ENCODE measurements at regions not wholly inside any gene's neighbourhood (a gene's known extent, or its start where the extent isn't known, plus 50 kb on each side); places are given as distances from the start of the nearest gene placed in this dataset.

DNA sequence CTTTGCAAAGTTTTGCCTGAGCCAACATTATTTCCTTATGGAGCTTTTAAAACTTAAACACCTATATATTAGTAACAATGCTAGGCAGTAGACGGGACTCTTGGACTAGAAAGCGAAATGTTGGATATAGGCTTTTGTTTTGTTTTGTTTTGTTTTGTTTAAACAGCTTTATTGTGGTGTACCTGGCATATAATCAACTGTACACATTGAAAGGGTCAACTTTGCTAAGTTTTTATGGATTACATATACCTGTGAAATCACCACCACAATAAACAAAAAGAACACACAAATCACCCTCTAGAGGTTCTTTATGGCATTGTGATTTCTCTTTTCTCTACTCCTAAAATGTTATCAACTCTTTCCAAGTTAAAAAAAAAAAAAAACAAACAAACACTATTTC, 184.9 kb upstream of the LNX1 start:
- DNase-seq (ENCODE audit: low read depth): no peak

DNA sequence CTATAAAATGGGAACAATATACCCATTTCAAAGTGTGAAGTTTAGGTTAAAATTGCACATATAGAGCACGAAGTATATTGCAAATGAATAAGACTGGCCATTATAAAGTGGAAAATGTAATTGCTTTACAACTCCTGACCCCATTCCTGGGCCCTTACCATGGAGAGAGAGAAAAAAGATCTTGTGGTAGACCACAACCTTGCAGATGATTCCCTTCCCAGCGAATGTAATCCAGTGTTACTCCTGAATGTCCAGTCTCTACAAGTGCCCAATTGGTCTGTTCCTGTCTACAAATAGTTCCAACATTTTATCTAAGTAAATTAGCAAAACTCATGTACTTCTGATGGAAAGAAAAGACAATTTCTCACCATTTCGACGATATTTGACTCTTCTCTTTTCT, 184.1 kb upstream of the LNX1 start:
- no peak for DNase-seq (ENCODE audit: low read depth)

DNA sequence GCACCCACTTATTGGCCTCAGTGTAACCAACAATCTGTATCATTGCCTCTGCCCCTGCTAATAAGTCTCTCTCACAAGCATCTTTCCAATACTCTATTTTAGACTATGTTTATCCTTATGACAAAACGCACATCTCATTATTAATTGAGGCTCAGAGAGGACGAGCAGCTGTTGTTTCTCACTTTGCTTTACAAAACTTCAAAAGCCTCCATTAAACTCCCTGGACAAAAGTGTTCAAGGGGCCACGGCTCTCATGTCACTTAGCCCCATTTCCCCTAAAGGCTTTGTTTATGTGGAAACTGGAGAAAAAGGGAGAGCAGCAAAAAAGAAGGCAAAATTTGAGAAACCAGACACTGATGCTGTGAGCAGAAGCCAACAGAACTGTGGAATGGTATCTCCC, 180.0 kb upstream of the LNX1 start:
- DNase-seq (ENCODE audit: low read depth): no peak

DNA sequence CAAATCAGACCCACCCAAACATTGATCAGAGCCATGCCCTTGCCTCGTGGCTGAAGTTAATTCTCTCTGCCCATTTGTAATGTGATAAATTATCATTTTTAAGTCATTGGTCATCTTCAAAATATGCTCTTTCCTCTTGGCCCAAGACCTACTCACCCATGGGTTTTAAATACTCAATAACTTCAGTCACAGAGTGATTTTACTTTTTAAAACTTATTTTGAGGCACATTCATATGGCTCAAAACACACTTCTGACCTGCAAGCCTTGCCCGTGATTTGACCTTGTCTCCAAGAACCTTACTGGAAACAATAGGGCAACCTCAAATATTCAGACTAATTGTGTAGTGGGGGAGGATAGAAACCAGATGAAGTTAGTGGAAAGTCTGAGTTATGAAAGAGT, 176.2 kb upstream of the LNX1 start:
- no peak for DNase-seq (ENCODE audit: low read depth)

DNA sequence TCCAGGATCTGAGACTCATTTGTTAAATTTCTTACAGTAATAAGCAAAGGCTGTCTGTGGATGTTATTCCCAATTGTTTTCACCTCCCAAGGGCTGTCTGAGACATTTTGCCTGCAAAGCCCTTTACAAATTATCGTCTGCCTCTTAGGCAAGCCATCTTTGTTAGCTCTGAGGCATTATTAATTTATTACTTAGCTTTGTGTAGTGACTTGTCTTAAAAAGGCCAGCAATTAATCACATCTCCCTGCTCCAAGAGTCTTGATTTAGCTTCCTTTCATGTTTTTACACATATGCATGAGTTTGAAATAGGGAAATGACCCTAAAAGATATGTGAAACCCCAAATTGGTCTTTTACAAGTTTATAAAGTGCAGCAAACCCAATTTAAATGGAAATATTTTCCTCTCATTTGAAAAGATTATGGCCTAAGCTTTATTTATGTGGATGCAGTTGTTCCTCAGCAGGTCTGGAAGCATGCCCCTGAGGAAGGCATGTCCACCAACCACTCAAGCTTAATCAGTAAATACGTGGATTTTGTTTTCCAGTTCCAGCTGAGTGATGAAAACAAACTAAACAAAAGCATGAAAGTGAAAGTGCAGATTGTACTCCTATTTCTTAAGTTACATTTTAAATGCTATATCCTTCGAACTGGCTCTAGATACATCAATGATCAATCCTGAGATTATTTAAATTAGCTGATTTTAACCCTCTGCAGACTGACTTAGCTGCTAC, 173.6 kb upstream of the LNX1 start:
- DNase-seq (ENCODE audit: low read depth): no peak

DNA sequence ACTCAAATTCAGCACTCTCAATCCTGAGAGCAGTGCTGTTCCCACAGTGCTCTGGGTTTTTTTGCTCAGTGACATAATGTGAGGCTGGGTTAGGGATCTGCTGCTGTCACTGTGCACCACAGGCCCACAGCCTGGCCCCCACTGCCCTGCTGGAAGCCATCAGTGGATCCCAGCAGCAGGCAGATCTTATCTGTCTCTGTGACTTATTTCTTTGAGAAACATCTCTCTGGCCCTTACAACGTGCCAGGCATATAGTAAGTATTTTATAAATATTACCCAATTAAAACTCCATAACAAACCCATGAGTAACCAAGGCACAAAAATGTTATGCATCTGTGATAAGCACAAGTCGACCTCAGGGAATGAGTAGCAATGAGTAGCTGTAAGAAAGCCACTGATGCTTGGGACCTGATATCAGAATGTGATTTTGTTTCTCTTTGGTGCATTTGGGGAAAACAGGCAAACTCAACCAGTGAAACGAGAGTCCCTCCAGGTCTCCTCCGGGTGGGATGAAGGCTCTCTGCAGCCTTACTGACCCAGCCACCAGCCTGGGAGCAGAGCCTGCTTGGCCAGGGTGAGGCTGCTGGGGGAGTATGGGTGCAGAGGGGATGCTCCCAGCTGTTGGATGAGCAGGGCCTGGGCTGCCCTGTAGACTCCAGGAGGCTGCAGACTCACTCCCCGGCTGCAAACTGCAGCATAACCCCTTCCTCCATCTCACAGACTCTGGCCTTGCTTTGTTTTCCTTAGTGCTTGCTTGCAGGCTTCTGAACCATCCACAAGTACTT, 172.7 kb upstream of the LNX1 start:
- DNase-seq (ENCODE audit: low read depth): no peak

DNA sequence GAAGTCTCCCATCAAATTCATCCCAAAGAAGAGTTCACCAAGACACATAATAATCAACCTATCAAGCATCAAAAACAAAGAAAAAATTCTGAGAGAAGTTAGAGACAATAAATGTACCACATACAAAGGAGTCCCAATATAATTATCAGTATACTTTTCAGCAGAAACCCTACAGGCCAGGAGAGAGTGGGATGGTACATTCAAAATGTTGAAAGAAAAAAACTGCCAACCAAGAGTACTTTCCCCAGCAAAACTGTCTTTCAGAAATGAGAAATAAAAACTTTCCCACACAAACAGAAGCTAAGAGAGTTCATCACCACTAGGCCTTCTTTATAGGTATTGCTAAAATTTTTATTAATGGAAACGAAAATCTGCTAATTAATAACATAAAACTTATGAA, 164.4 kb upstream of the LNX1 start:
- no peak for DNase-seq (ENCODE audit: low read depth)

DNA sequence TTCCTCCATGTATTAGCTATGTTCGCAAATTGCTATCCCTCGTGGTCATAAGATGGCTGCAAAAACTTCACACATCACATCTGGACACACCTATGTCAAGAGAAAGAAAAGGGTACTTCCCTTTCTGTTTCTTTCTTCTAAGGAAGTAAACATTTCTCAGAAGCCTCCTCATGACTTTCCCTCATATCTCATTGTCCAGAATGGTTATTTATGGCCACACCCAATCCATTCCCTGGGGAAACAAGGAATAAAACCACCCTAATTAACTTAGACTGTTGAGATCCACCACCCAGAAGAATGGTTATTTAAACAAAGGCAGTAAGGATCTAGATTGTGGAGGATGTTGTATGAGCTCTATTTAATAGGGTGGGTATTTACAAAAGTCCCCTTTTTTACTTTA, 160.8 kb upstream of the LNX1 start:
- no peak for DNase-seq (ENCODE audit: low read depth)

DNA sequence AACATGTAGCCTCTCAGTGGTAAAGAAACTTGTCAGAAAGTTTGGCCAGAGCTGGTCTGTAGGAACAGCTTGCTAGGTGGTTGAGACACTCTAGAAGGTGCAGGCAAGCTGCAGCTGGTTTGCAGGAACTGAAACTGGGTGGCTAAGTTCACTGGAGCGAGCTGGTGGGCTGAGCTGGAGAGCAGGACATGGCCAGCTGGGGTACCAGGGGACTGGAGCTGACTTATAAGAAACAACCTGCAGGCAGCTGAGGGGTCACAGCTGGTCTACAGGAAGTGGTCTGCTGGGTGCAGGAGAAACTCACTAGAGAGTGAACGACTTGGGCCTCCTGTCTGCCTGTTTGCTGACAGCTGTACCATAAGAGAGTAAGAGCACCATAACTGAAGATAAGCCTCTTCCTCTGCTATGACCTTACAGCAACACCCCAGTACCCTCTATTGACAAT, 157.1 kb upstream of the LNX1 start:
- no peak for DNase-seq (ENCODE audit: low read depth)

DNA sequence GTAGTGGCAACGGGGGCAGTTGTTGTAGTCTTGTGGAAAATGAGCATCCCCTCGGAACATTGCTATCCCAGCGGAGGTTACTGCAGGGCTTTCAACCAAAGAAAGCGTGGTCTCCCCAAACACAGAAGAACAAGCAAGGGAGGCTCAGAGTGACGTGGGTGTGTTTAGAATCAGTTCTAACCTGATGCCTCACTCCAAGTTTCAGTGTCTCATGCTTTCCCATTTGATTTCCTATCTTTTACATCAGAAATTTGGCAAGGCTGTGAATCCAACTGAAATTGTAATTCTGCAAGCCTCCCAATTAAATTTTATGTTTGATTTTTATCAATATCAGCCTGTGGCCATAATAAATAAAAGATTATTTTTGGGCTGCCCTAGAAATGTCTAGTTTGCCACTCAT, 156.1 kb upstream of the LNX1 start:
- DNase-seq (ENCODE audit: low read depth): no peak

DNA sequence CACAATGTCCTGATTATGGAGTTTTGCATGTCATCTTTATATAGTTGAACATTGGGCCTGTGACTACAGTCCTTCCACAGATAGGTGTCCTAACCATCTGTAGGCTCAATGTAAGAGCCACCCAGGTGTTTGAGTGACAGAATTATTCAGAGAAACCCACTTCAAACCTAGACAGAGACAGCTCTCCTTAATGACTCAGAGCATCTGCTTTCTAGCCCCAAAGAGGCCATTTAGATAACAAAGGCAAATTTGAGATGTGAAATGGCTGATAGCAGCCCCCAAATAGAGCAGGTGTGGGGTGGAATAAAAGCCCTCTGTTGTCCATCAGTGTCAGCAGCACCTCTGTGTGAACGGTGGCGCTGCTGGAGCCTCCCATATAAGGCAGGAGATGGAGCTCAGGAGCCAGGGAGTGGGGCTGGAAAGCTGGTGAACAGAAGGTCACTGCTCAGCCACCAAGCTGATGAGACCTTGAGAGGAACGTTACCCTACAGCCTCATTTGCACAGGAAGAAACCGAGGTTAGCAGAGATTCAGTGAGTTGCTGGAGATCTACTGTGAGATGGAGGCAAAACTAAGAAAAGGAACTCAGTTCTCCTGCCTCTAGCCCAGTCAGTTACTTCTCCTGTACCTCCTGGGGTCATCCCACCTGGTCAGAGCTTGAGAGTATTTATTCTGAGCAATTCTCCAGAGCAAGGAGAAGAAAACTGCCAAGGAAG, 153.3 kb upstream of the LNX1 start:
- no peak for DNase-seq (ENCODE audit: low read depth)

DNA sequence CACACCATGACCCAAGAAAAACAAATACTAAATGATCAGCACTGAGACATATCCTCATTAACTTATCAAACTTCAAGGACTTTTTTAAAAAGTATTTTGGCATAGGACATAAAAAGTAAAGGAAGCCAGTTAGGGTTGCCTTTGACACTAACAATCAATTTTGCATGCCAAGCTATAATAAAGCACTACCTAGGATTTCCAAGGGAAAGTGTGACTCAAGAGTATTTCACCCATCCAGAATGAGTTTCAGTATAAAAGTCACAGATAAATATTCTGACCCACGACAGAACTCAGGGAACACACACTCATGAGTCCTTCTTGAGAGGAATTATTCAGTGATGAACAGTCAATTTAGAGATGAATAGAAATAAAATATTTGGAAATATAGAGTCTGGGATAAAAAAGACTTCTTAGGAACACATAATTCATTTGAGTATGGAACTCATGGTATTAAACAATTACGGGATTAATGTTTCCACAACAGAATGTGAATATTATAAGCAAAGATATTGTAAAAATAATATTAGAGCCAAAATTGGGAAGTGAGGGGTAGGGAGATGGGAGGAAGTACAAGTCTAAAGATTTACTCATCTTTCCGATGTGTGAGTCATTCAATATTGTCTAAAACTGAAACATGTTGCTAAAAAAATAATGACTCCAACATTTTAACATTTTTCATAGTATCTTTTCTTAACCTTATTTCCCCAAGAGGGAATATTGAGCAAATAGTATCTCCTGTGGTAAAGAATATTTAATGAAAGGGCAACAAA, 143.5 kb upstream of the LNX1 start:
- DNase-seq (ENCODE audit: low read depth): no peak

DNA sequence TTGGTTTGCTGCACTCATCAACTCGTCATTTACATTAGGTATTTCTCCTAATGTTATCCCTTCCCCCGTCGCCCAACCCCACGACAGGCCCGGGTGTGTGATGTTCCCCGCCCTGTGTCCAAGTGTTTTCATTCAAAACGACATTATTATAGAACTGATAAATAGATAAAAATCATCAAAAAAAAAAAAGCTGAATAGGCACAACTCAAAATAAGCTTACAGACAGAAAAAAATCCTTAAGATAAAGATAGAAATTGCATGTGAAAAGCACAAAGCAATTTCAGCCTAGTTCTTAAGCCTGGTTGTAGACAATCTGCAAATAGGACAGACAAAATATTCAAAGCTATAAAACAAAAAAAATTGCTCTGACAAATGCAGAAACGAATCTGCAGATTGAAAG, 142.9 kb upstream of the LNX1 start:
- DNase-seq (ENCODE audit: low read depth): no peak

DNA sequence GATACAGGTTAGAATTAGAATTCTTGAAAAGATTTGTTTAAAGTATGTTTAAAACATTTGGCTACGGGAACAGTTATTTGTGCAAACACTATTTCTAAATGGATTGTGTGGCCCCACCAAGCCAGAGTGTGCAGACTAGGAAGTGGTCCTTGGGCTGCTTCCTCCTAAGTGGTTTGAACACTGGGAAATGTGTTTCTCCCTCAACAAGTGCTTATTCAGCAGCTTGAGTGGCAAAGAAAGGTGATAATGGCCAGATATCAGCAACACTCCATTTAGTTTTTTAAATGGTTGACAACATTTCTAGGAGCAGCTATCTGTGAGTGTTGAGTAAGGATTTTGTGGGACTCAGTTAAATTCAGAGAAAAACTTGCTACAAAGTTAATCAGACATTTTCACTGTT, 141.4 kb upstream of the LNX1 start:
- no peak for DNase-seq (ENCODE audit: low read depth)

DNA sequence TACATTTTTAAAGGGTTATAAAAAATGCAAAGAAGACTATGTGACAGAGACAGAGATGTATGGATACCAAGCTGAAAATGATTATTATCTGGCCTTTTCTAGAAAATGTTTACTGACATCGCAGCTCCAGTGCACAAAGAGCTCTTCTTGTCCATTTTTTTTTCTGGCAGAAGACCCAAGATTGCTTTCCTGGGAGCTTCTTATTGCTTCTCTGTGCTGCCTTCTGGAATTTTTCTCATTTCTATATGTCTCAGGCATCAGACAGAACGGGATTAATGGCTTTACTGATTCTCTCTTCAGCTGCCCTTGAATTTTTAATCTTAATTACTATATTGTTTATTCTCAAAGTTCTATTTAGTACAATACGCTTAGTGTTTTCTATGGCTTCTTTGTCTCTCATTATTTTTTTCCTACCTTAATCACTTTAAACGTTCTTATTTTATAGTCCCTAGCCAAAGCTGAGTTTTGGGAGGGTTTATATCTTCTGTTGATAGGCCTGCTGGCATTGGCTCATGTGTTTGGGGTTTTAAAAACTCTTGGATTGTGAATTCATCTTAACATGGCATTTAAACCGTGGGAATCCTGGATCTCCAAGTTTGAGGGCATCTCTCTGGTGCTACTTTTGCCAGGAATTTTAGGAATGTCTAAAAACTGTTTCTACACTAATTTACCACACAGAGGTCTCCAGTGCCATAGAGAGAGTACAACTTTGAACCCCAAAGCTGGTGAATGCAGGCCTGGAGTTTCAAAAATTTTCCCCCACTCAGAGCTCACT, 138.9 kb upstream of the LNX1 start:
- DNase-seq (ENCODE audit: low read depth): no peak

DNA sequence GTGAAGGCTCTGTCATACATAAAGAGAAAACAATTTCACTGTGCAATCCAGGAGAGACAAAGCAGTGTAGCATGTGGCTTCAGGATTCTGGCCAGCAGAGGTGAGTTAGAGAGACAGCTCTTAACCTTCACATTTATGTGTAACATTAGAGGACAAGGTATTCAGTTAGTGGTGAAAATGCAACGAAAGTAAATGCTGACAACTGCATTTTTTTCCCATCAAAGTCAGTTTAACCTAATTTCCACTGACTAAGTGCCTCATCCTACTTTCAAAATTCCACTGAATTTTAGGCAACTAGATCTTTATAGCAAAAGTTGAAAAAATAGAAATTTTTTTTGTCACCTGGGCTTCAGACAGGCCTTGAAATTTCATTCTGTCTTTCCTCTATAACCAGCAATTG, 130.8 kb upstream of the LNX1 start:
- no peak for DNase-seq (ENCODE audit: low read depth)

DNA sequence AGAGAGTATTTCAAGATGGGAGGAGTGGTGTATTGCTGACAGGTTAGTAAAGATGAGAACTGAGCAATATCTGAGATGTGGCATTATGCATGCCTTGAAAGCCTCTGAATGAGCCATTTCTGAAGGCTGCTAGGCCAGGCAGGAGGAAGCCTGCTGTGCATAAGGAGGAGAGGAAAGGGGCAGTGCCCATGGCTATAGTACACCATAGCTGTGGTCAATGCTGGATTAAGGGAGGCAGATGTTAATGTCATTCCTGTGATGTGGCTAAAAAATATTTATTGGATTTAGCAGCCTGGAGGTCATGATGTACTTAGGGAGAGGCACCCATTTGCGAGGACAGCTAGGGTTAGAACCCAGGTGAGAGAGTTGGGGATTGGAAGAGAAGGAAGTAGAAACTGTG, 130.0 kb upstream of the LNX1 start:
- DNase-seq (ENCODE audit: low read depth): no peak

DNA sequence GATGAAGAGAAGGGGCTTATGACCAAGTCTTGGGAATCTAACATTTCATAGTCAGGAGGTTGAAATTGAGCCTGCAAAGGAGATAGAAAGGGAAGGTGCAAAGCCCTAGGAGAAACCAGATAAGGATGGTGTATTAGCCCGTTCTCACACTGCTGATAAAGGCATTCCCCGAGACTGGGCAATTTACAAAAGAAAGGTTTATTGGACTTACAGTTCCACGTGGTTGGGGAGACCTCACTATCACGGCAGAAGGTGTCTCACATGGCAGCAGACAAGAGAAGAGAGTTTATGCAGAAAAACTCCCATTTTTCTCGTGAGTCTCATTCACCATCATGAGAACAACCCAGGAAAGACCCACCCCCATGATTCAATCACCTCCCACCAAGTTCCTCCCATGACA, 129.5 kb upstream of the LNX1 start:
- DNase-seq (ENCODE audit: low read depth): no peak

DNA sequence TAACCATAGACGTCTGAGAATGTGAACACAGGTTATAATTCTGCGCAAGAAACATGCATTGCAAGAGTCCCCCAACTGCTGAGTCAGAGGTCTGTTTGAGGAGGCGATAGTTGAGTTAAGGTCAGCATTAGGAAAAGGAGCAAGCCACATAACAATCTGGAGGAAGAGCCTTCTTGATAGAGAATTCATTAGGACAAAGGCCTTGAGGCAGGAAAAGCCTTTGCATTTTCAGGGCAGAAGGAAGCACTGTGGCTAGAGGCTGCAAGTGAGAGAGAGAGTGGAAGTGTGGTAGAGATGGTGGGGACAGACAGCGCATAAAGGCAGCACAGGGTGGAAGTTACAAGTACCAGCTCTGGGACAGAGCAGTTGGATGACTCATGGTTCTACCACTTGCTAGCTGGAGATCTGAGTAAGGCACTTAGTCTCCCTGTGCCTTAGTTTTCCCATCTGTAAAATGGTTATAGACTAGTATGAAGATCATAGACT, 125.8 kb upstream of the LNX1 start:
- DNase-seq (ENCODE audit: low read depth): no peak

DNA sequence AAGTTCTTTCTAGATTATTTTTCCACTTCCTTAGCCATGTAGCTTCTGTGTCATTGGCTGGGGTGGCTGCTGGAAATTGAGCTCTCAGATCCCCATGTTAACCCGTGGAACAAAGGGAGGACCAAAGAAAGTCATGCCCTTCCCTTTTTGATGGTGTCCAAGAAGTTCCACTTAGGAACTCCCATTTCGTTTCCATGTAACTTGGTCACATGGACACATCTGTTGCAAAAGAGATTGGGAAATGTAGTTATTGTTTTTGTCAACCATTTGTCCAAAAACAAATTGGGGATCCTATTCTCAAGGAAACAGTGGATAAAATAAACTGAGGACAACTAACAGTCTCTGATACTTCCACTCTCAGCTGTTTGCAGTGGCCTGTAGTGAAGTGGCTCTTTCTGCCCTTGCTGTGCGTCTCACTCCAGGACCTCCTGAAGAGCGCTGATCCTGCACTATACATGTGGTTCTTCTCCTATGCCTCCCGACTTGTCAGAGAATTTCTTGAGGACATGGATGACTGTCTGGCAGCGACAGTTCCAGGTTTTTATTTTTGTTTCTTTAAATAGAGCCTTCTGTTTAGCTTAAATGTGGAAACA, 125.3 kb upstream of the LNX1 start:
- DNase-seq (ENCODE audit: low read depth): no peak

DNA sequence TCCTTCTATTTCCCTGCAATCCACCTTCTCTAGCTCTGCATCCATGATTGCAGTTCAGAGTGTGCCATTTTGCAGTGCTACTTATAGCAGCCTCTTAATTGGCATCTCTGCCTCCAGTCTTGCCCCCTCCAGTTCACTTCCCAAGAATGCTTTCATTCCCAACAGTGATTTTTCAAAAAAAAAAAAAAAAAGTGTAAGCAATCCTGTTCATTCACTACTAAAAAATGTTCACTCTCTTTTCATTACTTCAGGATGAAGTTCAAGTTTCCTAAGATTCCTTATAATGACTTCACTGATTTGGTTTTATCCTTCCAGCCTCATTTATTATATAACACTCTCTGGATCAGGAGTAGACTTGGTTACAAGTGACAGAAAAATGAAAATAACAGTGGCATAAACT, 124.7 kb upstream of the LNX1 start:
- DNase-seq (ENCODE audit: low read depth): no peak
